Skeletal muscle cell (primary cell): ENCODE measurements at regions not wholly inside any gene's neighbourhood (a gene's known extent, or its start where the extent isn't known, plus 50 kb on each side); places are given as distances from the start of the nearest gene placed in this dataset.

Experiments
- DNase-seq: peaks from one replicate; pipeline ENCODE4 v3.0.0-alpha.2; 2010; ENCODE audit warnings: low read depth
- H3K4me3 ChIP-seq: 2 replicates; pipeline ENCODE4 v1.5.1; 2011; ENCODE audit warnings: low read depth, mild to moderate bottlenecking, control low read depth, low read length, moderate library complexity

- DNase-seq = no peak
- H3K4me3 ChIP-seq = no peak overlapping the region
Measured at GRCh38 chr13:76213423-76213904, 577.3 kb downstream of the LMO7 start.

- H3K4me3 ChIP-seq = no peak overlapping the region
- no peak for DNase-seq
Measured at GRCh38 chr13:76210262-76210661, 574.1 kb downstream of the LMO7 start.

DNA sequence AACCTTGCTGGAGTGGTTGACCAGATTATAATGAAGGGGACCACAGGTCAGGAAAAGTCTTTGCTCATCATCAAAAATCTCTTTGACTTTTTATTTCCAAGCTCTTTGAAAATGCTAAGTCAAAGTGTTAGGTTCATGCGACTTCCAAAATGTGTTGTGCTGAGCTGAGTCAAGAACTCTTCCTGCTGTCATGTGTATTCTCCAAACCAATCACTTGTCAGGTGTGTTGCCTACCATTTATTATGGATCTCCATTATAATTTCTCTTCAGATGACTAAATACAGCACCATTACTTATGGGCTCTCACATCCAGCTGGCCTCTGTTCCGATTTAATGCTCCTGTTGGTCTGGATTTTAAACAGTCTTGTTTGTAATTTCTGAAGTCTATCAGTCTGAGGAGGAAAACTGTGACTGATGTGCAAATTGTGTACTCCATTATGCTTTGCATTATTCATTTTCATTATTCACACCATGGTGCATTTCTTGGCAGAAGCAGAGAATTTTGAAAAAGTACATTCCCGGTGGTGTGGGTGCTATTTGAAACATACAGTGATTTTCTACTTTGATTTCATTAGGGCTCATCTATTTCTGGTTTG, 562.5 kb downstream of the LMO7 start:
- H3K4me3 ChIP-seq = no peak overlapping the region
- DNase-seq = no peak

- H3K4me3 ChIP-seq = no peak overlapping the region
- DNase-seq = no peak
Measured at GRCh38 chr13:76189882-76190519, 553.9 kb downstream of the LMO7 start.

DNA sequence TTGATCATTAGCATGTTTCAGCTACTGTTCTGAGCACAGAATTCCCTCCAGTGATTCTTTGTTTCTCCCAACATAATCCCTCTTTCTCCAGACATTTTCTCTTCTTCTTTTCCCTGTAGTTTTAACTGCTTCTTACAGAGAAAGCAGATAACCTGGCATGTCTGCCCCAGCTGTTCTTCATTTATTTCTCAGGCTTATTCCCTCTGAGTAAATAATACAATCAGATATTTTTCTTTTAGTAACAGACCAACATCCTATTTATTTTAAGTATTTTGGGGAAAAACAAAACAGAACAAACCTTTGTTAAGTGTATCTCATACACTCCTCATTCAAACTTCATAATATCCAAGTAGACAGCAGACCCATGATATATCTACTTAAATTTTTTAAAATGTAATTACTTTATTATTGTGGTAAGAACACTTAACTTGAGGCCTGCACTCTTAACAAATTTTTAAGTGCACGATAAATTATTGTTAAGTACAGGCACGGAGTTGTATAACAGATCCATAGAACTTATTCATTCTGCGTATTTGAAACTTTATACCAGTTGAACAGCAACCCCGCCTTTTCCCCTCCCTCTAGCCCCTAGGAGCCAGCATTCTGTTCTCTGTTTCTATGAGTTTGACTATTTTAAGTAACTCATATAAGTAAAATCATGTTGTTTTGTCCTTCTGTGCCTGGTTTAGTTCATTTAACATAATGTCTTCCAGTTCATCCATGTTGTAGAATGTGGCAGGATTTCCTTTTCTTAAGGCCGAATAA, 540.0 kb downstream of the LMO7 start:
- no peak for DNase-seq
- no peak overlapping the region for H3K4me3 ChIP-seq

DNA sequence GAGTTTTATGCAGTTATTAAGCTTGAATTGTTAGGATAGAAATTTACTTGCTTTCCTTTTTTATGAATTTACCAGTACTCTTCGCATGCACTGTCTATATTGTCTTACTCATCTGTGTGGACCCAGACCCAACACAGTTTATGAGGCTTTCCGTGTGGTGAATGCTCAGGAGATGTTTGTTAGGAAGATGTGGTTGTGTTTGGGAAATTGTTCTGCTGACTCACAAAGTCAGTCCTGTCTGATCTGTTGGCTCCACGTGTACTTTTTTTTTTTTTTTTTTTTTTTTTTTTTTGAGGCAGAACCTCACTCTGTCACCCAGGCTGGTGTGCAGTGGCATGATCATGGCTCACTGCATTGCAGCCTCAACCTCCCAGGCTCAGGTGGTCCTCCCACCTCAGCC, 532.5 kb downstream of the LMO7 start:
- no peak overlapping the region for H3K4me3 ChIP-seq
- no peak for DNase-seq

GRCh38 chr13:76164290-76164689, 528.2 kb downstream of the LMO7 start:
- H3K4me3 ChIP-seq = no peak overlapping the region
- DNase-seq = peak; percentile 22

DNA sequence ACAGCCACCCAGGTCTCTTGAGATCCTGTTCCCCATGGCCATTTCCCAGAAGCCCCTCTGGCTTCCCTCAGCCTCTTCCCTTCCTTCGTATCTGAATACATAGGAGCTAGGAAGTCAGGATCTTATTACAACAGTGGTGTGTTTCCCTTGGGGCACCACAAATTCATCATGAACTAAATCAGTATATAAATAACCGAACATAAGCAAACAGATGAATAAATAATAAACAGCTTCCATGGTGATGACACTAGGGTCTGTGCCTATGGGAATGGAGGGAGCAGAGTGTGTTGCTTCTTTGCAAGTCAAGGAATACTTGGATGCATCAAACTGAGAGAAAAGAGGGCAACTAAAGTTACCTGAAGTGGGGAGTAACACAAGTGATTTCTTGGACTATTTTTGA, 527.6 kb downstream of the LMO7 start:
- no peak overlapping the region for H3K4me3 ChIP-seq
- DNase-seq = no peak

GRCh38 chr13:76160961-76161925, 525.1 kb downstream of the LMO7 start:
- H3K4me3 ChIP-seq = no peak overlapping the region
- peak; percentile 10 for DNase-seq

DNA sequence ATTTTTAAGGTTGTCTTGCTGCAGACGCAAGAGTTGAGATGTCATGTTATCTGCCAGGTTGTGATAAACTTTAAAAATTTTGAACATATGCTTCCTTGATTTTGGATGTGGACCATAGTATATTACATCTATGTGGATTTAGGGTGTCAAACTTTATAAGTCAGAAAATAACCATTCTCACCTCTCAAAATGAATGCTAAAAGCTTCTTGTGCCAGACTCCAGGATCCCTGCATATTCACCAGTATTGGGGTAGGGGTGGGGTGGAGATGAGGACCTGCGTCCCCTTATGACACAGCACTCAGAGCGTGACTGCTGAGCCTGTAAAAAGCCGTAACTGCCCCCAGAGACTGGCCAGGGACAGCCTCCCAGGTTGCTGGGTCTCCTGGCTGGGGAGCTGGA, 524.4 kb downstream of the LMO7 start:
- H3K4me3 ChIP-seq = no peak overlapping the region
- no peak for DNase-seq

GRCh38 chr13:76157926-76158325, 521.8 kb downstream of the LMO7 start:
- H3K4me3 ChIP-seq = no peak overlapping the region
- DNase-seq = no peak

GRCh38 chr13:76153239-76153638, 517.1 kb downstream of the LMO7 start:
- no peak for DNase-seq
- no peak overlapping the region for H3K4me3 ChIP-seq

GRCh38 chr13:76148926-76149325, 512.8 kb downstream of the LMO7 start:
- peak; percentile 54 for DNase-seq
- H3K4me3 ChIP-seq = no peak overlapping the region

DNA sequence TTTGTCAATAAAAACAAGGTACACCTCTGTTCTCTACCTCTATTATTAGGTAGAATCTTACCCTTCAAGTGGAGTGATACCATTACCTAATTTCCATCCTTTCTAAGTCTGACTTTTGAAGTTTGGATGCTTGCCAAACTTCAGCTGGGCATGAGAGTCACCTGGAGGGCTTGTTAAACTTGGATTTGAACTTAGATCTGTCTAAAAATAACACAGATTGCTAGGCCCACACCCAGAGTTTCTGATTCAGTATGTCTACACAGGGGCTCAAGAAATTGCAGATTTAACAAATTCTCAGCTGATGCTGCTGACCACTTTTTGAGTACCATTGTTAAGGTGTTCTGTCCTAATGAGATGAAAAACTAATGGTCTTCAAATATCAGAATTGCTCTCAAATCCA, 512.2 kb downstream of the LMO7 start:
- DNase-seq = no peak
- no peak overlapping the region for H3K4me3 ChIP-seq

- no peak overlapping the region for H3K4me3 ChIP-seq
- no peak for DNase-seq
Measured at GRCh38 chr13:76132532-76132931, 496.4 kb downstream of the LMO7 start.

GRCh38 chr13:76131551-76131950, 495.4 kb downstream of the LMO7 start:
- no peak overlapping the region for H3K4me3 ChIP-seq
- DNase-seq = no peak

- H3K4me3 ChIP-seq = no peak overlapping the region
- no peak for DNase-seq
Measured at GRCh38 chr13:76129305-76130000, 493.3 kb downstream of the LMO7 start.

DNA sequence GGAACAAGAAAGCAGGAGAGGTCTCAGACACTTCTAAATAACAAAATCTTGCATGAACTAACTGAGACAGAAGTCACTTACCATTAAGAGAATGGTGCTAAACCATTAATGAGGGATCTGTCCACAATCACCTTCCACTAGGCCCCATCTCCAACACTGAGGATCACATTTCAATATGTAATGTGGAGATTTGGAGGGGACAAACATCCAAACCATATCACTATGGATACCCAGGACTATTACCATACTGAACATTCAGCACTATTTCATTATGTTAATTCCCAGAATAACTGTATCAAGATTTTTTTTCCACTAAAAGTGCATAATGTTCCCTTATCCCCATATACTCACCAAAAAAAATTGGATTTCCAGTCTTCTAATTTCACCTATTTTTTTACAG, 491.8 kb downstream of the LMO7 start:
- no peak overlapping the region for H3K4me3 ChIP-seq
- DNase-seq = no peak

- DNase-seq = no peak
- no peak overlapping the region for H3K4me3 ChIP-seq
Measured at GRCh38 chr13:76123548-76123947, 487.4 kb downstream of the LMO7 start.
